CD4-positive, CD25-positive, alpha-beta regulatory T cell (primary cell): ENCODE measurements at regions not wholly inside any gene's neighbourhood (a gene's known extent, or its start where the extent isn't known, plus 50 kb on each side); places are given as distances from the start of the nearest gene placed in this dataset.

Experiments
- ATAC-seq, 2 donors: fragments of 150-1000 bp; cut with Tn5 transposase; one replicate each; pipeline ENCODE4 v1.10.0; 2021; ENCODE audit warnings: low read depth in 2 of 2, moderate number of reproducible peaks in 2 of 2, moderate library complexity in 1 of 2
- DNase-seq, 3 donors: peaks; one replicate each; pipeline versions ENCODE4 v3.0.0 to v3.0.0-alpha.2; 2012 to 2022; ENCODE audit warnings: mixed read lengths in 1 of 3
- H3K27ac ChIP-seq: one replicate; pipeline ENCODE4 v1.7.0; 2013; ENCODE audit warnings: mild to moderate bottlenecking, low read length; ENCODE audit not compliant: insufficient read depth, poor library complexity, severe bottlenecking
- H3K27me3 ChIP-seq: one replicate; pipeline ENCODE4 v1.7.0; 2013; ENCODE audit warnings: low read length; ENCODE audit not compliant: control insufficient read depth, insufficient read depth
- H3K36me3 ChIP-seq: one replicate; pipeline ENCODE4 v1.7.0; 2013; ENCODE audit warnings: mild to moderate bottlenecking, low read length, moderate library complexity; ENCODE audit not compliant: control insufficient read depth, insufficient read depth
- H3K4me1 ChIP-seq: 2 replicates; pipeline ENCODE4 v1.7.0; 2013; ENCODE audit warnings: mild to moderate bottlenecking, low read length; ENCODE audit not compliant: insufficient read depth, control insufficient read depth, poor library complexity, severe bottlenecking
- H3K4me3 ChIP-seq: one replicate; pipeline ENCODE4 v1.7.0; 2013; ENCODE audit warnings: low read depth, mild to moderate bottlenecking, low read length, moderate library complexity
- H3K9me3 ChIP-seq, 2 experiments: 1 replicate in 1 of 2; 2 replicates in 1 of 2; pipeline ENCODE4 v1.7.0; 2013; ENCODE audit warnings: low read length in 2 of 2, mild to moderate bottlenecking in 1 of 2, moderate library complexity in 1 of 2; ENCODE audit not compliant: control insufficient read depth in 2 of 2
- H3K27ac Mint-ChIP-seq, 3 donors: one replicate each; pipeline ENCODE4 v1.8.0; 2020 to 2022; ENCODE audit warnings: mild to moderate bottlenecking in 3 of 3, mixed read lengths in 3 of 3, moderate library complexity in 2 of 3
- H3K27me3 Mint-ChIP-seq: one replicate; pipeline ENCODE4 v1.8.0; 2022; ENCODE audit warnings: mild to moderate bottlenecking, mixed read lengths
- H3K36me3 Mint-ChIP-seq: one replicate; pipeline ENCODE4 v1.8.0; 2020; ENCODE audit warnings: mixed read lengths
- H3K4me1 Mint-ChIP-seq, 4 donors: one replicate each; pipeline ENCODE4 v1.8.0; 2020 to 2022; ENCODE audit warnings: mixed read lengths in 4 of 4, mild to moderate bottlenecking in 1 of 4
- H3K4me3 Mint-ChIP-seq, 4 donors: one replicate each; pipeline ENCODE4 v1.8.0; 2020 to 2022; ENCODE audit warnings: mild to moderate bottlenecking in 4 of 4, mixed read lengths in 4 of 4, moderate library complexity in 3 of 4
- H3K9me3 Mint-ChIP-seq, 7 donors: one replicate each; pipeline ENCODE4 v1.8.0; 2020 to 2022; ENCODE audit warnings: mixed read lengths in 7 of 7, mild to moderate bottlenecking in 3 of 7, moderate library complexity in 2 of 7

- Mint-ChIP-seq H3K27me3 (no peaks in the 10 kb centered on the region), H3K4me3 (no peak overlapping the region)
Observed at GRCh38 chr6:91273729-91274128, 686.9 kb upstream of the MAP3K7 start.

GRCh38 chr6:91271807-91272206 is 684.9 kb upstream of the MAP3K7 start:
- no peaks in the 10 kb centered on the region for H3K27me3 ChIP-seq
- H3K27ac ChIP-seq: no peak overlapping the region
- ATAC-seq: no peak
- no peak overlapping the region for H3K4me3 Mint-ChIP-seq
- no peaks in the 10 kb centered on the region for H3K4me1 Mint-ChIP-seq
- H3K4me1 ChIP-seq: no peaks in the 10 kb centered on the region
- H3K27ac Mint-ChIP-seq: no peak overlapping the region
- peaks cover 0 to 6% (median 3%) of the 10 kb centered on the region in 7 donors for H3K9me3 Mint-ChIP-seq
- no peaks in the 10 kb centered on the region for H3K27me3 Mint-ChIP-seq
- no peaks in the 10 kb centered on the region for H3K36me3 ChIP-seq
- no peaks in the 10 kb centered on the region for H3K36me3 Mint-ChIP-seq
- H3K4me3 ChIP-seq: no peak overlapping the region
- DNase-seq: no peak
- no peaks in the 10 kb centered on the region for H3K9me3 ChIP-seq

More at GRCh38 chr6:91273729-91274128, 686.9 kb upstream of the MAP3K7 start:
- no peak for ATAC-seq
- H3K36me3 ChIP-seq: no peaks in the 10 kb centered on the region
- H3K4me3 ChIP-seq: no peak overlapping the region
- H3K27ac ChIP-seq: no peak overlapping the region
- DNase-seq: no peak
- H3K27me3 ChIP-seq: no peaks in the 10 kb centered on the region
- H3K4me1 ChIP-seq: no peaks in the 10 kb centered on the region
- H3K27ac Mint-ChIP-seq: no peak overlapping the region
- no peaks in the 10 kb centered on the region for H3K36me3 Mint-ChIP-seq
- peaks cover 0 to 6% (median 2%) of the 10 kb centered on the region in 7 donors for H3K9me3 Mint-ChIP-seq
- H3K4me1 Mint-ChIP-seq: no peaks in the 10 kb centered on the region
- H3K9me3 ChIP-seq: no peaks in the 10 kb centered on the region

- no peaks in the 10 kb centered on the region for H3K9me3 ChIP-seq
Observed at GRCh38 chr6:91268941-91269340, 682.1 kb upstream of the MAP3K7 start.

GRCh38 chr6:91267246-91267645 is 680.4 kb upstream of the MAP3K7 start:
- Mint-ChIP-seq H3K4me1 (no peaks in the 10 kb centered on the region), H3K9me3 (peaks cover 0 to 5% (median 0%) of the 10 kb centered on the region in 7 donors), H3K36me3 (no peaks in the 10 kb centered on the region), H3K4me3 (no peak overlapping the region), H3K27ac (no peak overlapping the region), H3K27me3 (no peaks in the 10 kb centered on the region)
- Histone ChIP-seq H3K4me3 (no peak overlapping the region), H3K36me3 (no peaks in the 10 kb centered on the region), H3K27ac (no peak overlapping the region), H3K9me3 (no peaks in the 10 kb centered on the region), H3K27me3 (no peaks in the 10 kb centered on the region), H3K4me1 (no peaks in the 10 kb centered on the region)
- DNase-seq (no peak), ATAC-seq (no peak)

More at GRCh38 chr6:91268941-91269340, 682.1 kb upstream of the MAP3K7 start:
- ATAC-seq (no peak), DNase-seq (no peak)
- H3K4me3 ChIP-seq: no peak overlapping the region
- Mint-ChIP-seq H3K27me3 (no peaks in the 10 kb centered on the region), H3K9me3 (peaks cover 0 to 5% (median 0%) of the 10 kb centered on the region in 7 donors), H3K27ac (no peak overlapping the region), H3K36me3 (no peaks in the 10 kb centered on the region), H3K4me1 (no peaks in the 10 kb centered on the region), H3K4me3 (no peak overlapping the region)
- no peaks in the 10 kb centered on the region for H3K36me3 ChIP-seq
- no peaks in the 10 kb centered on the region for H3K4me1 ChIP-seq
- no peaks in the 10 kb centered on the region for H3K27me3 ChIP-seq
- H3K27ac ChIP-seq: no peak overlapping the region

- Histone ChIP-seq H3K36me3 (no peaks in the 10 kb centered on the region), H3K4me1 (no peaks in the 10 kb centered on the region), H3K9me3 (no peaks in the 10 kb centered on the region), H3K27me3 (no peaks in the 10 kb centered on the region), H3K27ac (no peak overlapping the region), H3K4me3 (no peak overlapping the region)
- peaks cover 0 to 5% (median 0%) of the 10 kb centered on the region in 7 donors for H3K9me3 Mint-ChIP-seq
- no peaks in the 10 kb centered on the region for H3K36me3 Mint-ChIP-seq
- H3K27ac Mint-ChIP-seq: no peak overlapping the region
- ATAC-seq (no peak), DNase-seq (no peak)
- no peak overlapping the region for H3K4me3 Mint-ChIP-seq
- H3K27me3 Mint-ChIP-seq: no peaks in the 10 kb centered on the region
- H3K4me1 Mint-ChIP-seq: no peaks in the 10 kb centered on the region
Observed at GRCh38 chr6:91266156-91266555, 679.3 kb upstream of the MAP3K7 start.

- Mint-ChIP-seq H3K4me1 (no peaks in the 10 kb centered on the region), H3K36me3 (no peaks in the 10 kb centered on the region), H3K27me3 (no peaks in the 10 kb centered on the region), H3K4me3 (no peak overlapping the region), H3K27ac (no peak overlapping the region), H3K9me3 (peaks cover 0 to 5% (median 0%) of the 10 kb centered on the region in 7 donors)
- no peaks in the 10 kb centered on the region for H3K36me3 ChIP-seq
- ATAC-seq (no peak), DNase-seq (no peak)
- H3K27me3 ChIP-seq: no peaks in the 10 kb centered on the region
- H3K27ac ChIP-seq: no peak overlapping the region
- H3K9me3 ChIP-seq: no peaks in the 10 kb centered on the region
- no peaks in the 10 kb centered on the region for H3K4me1 ChIP-seq
- no peak overlapping the region for H3K4me3 ChIP-seq
Observed at GRCh38 chr6:91243436-91243835, 656.6 kb upstream of the MAP3K7 start.

- Histone ChIP-seq H3K4me3 (no peak overlapping the region), H3K27ac (no peak overlapping the region), H3K27me3 (no peaks in the 10 kb centered on the region), H3K4me1 (no peaks in the 10 kb centered on the region), H3K36me3 (no peaks in the 10 kb centered on the region), H3K9me3 (no peaks in the 10 kb centered on the region)
- no peak overlapping the region for H3K4me3 Mint-ChIP-seq
- ATAC-seq (no peak), DNase-seq (no peak)
- H3K27me3 Mint-ChIP-seq: no peaks in the 10 kb centered on the region
- no peaks in the 10 kb centered on the region for H3K4me1 Mint-ChIP-seq
- no peak overlapping the region for H3K27ac Mint-ChIP-seq
- no peaks in the 10 kb centered on the region for H3K36me3 Mint-ChIP-seq
- peaks cover 0 to 5% (median 0%) of the 10 kb centered on the region in 7 donors for H3K9me3 Mint-ChIP-seq
Observed at GRCh38 chr6:91242614-91242949, 655.7 kb upstream of the MAP3K7 start.

- Histone ChIP-seq H3K4me1 (no peaks in the 10 kb centered on the region), H3K36me3 (no peaks in the 10 kb centered on the region), H3K4me3 (no peak overlapping the region), H3K9me3 (no peaks in the 10 kb centered on the region), H3K27me3 (no peaks in the 10 kb centered on the region), H3K27ac (no peak overlapping the region)
- no peaks in the 10 kb centered on the region for H3K27me3 Mint-ChIP-seq
- DNase-seq: no peak
- no peak for ATAC-seq
- H3K36me3 Mint-ChIP-seq: no peaks in the 10 kb centered on the region
- H3K4me3 Mint-ChIP-seq: no peak overlapping the region
- no peak overlapping the region for H3K27ac Mint-ChIP-seq
- no peaks in the 10 kb centered on the region for H3K4me1 Mint-ChIP-seq
- peaks cover 0 to 5% (median 0%) of the 10 kb centered on the region in 7 donors for H3K9me3 Mint-ChIP-seq
Observed at GRCh38 chr6:91241946-91242613, 655.2 kb upstream of the MAP3K7 start.
